ENCODE measurements at regions not wholly inside any gene's neighbourhood (a gene's known extent, or its start where the extent isn't known, plus 50 kb on each side); places are given as distances from the start of the nearest gene placed in this dataset. TPM values are rescaled to one million over a fixed set of nuclear protein-coding genes. Genes with fewer than 3 reads are reported as not detected.

- no peak for ATAC-seq
- intact Hi-C loops (cut with micrococcal nuclease; ENCODE audit: unreplicated experiment) (no loop called here), in situ Hi-C loops (cut with HindIII; ENCODE audit: extremely low pct_ligation_motif_present, low pct_unique_long_range_greater_than_20kb) (no loop called here)
- Histone ChIP-seq H2AFZ (ENCODE audit: low read length) (no peak overlapping the region), H3K4me1 (ENCODE audit: insufficient read depth, low read length) (no peaks in the 10 kb centered on the region), H3K4me3 (replicated peaks in 1 of 3; ENCODE audit: insufficient read depth in 1 of 3, low read depth in 2 of 3, low read length in 3 of 3) (no peak overlapping the region), H3K9me3 (ENCODE audit: low read length) (peaks cover 39% of the 10 kb centered on the region), H3K27ac (ENCODE audit: extremely low read length, insufficient read depth, low read length) (no peak overlapping the region), H3K4me2 (ENCODE audit: low read depth, low read length) (no peak overlapping the region), H3K79me2 (ENCODE audit: insufficient read depth, low read length) (no peaks in the 10 kb centered on the region), H3K9ac (ENCODE audit: insufficient read depth, low read depth, low read length) (no peak overlapping the region), H3K36me3 (replicated peaks in 1 of 2; ENCODE audit: control insufficient read depth in 1 of 2, insufficient read depth in 2 of 2, low read length in 2 of 2) (no peaks in the 10 kb centered on the region), H3K27me3 (ENCODE audit: control insufficient read depth in 1 of 2, insufficient read depth in 2 of 2, low read length in 2 of 2) (no peaks in the 10 kb centered on the region), H4K20me1 (ENCODE audit: insufficient read depth, low read length) (no peaks in the 10 kb centered on the region)
- DNase-seq (ENCODE audit: low spot score), result no peak
- ChIA-PET POLR2A (no interaction called here), CTCF (ENCODE audit: low intra/inter-chr PET ratio, low total read pairs) (no interaction called here)
- BruUV-seq (replicated peaks), result no TSS peak
- 0% methylated on average over 1 of the region's 1 CpG for WGBS (ENCODE audit: low lambda C conversion rate)
- FAIRE-seq, result no peak
- TF ChIP-seq CBFB (CRISPR knock-in tag; IDR thresholded peaks at IDR 0.05), result no peak
These were observed 1009.5 kb downstream of the NAALADL2 start for GRCh38 chr3:175868626-175869025.

- Histone ChIP-seq H2AFZ (ENCODE audit: low read length) (no peak overlapping the region), H3K27ac (ENCODE audit: extremely low read length, insufficient read depth, low read length) (no peak overlapping the region), H3K9me3 (ENCODE audit: low read length) (peaks cover 43% of the 10 kb centered on the region), H3K79me2 (ENCODE audit: insufficient read depth, low read length) (no peaks in the 10 kb centered on the region), H3K27me3 (ENCODE audit: control insufficient read depth in 1 of 2, insufficient read depth in 2 of 2, low read length in 2 of 2) (no peaks in the 10 kb centered on the region), H3K9ac (ENCODE audit: insufficient read depth, low read depth, low read length) (no peak overlapping the region), H3K4me1 (ENCODE audit: insufficient read depth, low read length) (no peaks in the 10 kb centered on the region), H3K4me3 (replicated peaks in 1 of 3; ENCODE audit: insufficient read depth in 1 of 3, low read depth in 2 of 3, low read length in 3 of 3) (no peak overlapping the region), H3K4me2 (ENCODE audit: low read depth, low read length) (no peak overlapping the region), H3K36me3 (replicated peaks in 1 of 2; ENCODE audit: control insufficient read depth in 1 of 2, insufficient read depth in 2 of 2, low read length in 2 of 2) (no peaks in the 10 kb centered on the region), H4K20me1 (ENCODE audit: insufficient read depth, low read length) (no peaks in the 10 kb centered on the region)
- ATAC-seq (no peak), FAIRE-seq (no peak), DNase-seq (ENCODE audit: low spot score) (no peak)
- TF ChIP-seq ZNF510 (CRISPR knock-in tag; IDR thresholded peaks at IDR 0.05; ENCODE audit: low read depth), result no peak
- POLR2A ChIA-PET, result no interaction called here
- intact Hi-C loops (cut with micrococcal nuclease; ENCODE audit: unreplicated experiment), result no loop called here
- CTCF ChIA-PET (ENCODE audit: low intra/inter-chr PET ratio, low total read pairs), result no interaction called here
- no TSS peak for BruUV-seq (replicated peaks)
- in situ Hi-C loops (cut with HindIII; ENCODE audit: extremely low pct_ligation_motif_present, low pct_unique_long_range_greater_than_20kb), result no loop called here
- 0% methylated on average over 1 of the region's 1 CpG for WGBS (ENCODE audit: low lambda C conversion rate)
These were observed 1006.6 kb downstream of the NAALADL2 start for GRCh38 chr3:175865724-175866123.

GRCh38 chr3:175861916-175862315, 1002.8 kb downstream of the NAALADL2 start:
- Histone ChIP-seq H4K20me1 (ENCODE audit: insufficient read depth, low read length) (no peaks in the 10 kb centered on the region), H3K4me2 (ENCODE audit: low read depth, low read length) (no peak overlapping the region), H3K79me2 (ENCODE audit: insufficient read depth, low read length) (no peaks in the 10 kb centered on the region), H3K27ac (ENCODE audit: extremely low read length, insufficient read depth, low read length) (no peak overlapping the region), H3K27me3 (ENCODE audit: control insufficient read depth in 1 of 2, insufficient read depth in 2 of 2, low read length in 2 of 2) (no peaks in the 10 kb centered on the region), H2AFZ (ENCODE audit: low read length) (no peak overlapping the region), H3K4me3 (replicated peaks in 1 of 3; ENCODE audit: insufficient read depth in 1 of 3, low read depth in 2 of 3, low read length in 3 of 3) (no peak overlapping the region), H3K9ac (ENCODE audit: insufficient read depth, low read depth, low read length) (no peak overlapping the region), H3K4me1 (ENCODE audit: insufficient read depth, low read length) (no peaks in the 10 kb centered on the region), H3K9me3 (ENCODE audit: low read length) (peaks cover 36% of the 10 kb centered on the region), H3K36me3 (replicated peaks in 1 of 2; ENCODE audit: control insufficient read depth in 1 of 2, insufficient read depth in 2 of 2, low read length in 2 of 2) (no peaks in the 10 kb centered on the region)
- no TSS peak for BruUV-seq (replicated peaks)
- CTCF ChIA-PET (ENCODE audit: low intra/inter-chr PET ratio, low total read pairs), result no interaction called here
- intact Hi-C loops (cut with micrococcal nuclease; ENCODE audit: unreplicated experiment), result no loop called here
- FAIRE-seq (no peak), DNase-seq (ENCODE audit: low spot score) (no peak), ATAC-seq (no peak)
- TF ChIP-seq ZKSCAN1 (IDR thresholded peaks at IDR 0.05; ENCODE audit: low read length) (no peak), ZNF607 (CRISPR knock-in tag; IDR thresholded peaks at IDR 0.05; ENCODE audit: borderline replicate concordance) (no peak), PPARG (CRISPR knock-in tag; conservative IDR thresholded peaks at IDR 0.05) (no peak)
- WGBS (ENCODE audit: low lambda C conversion rate), result 0% methylated on average over 4 of the region's 4 CpGs
- in situ Hi-C loops (cut with HindIII; ENCODE audit: extremely low pct_ligation_motif_present, low pct_unique_long_range_greater_than_20kb), result no loop called here
- POLR2A ChIA-PET, result no interaction called here

Small RNA genes lying in the stretch of these regions (microRNA-seq; reads per million reads assigned to microRNA genes)
- gene MIR7977, result not detected

Small RNA genes lying in the stretch of these regions (small RNA-seq; reads per million reads assigned to genes)
- 0 reads per million in 3 experiments for gene AC104640.2 (ENCODE audit: insufficient read depth in 2 of 3, insufficient read length in 3 of 3, low read depth in 2 of 3, low replicate concordance in 1 of 3)
- gene RNA5SP147 (ENCODE audit: insufficient read depth in 2 of 3, insufficient read length in 3 of 3, low read depth in 2 of 3, low replicate concordance in 1 of 3), result 0 reads per million in 3 experiments
